ENCODE measurements at regions not wholly inside any gene's neighbourhood (a gene's known extent, or its start where the extent isn't known, plus 50 kb on each side); places are given as distances from the start of the nearest gene placed in this dataset.
"Not testable (repeated sequence)": the region's sequence is repeated elsewhere in the genome, so short reads cannot be mapped to it uniquely, and the experiment has no call there.

GRCh38 chr1:80566123-80566522, 1234.6 kb upstream of the ADGRL2 start:
- TF ChIP-seq POLR2A (IDR thresholded peaks at IDR 0.05) (no peak), CTCF (IDR thresholded peaks at IDR 0.05) (no peak), POLR2AphosphoS5 (IDR thresholded peaks at IDR 0.05) (no peak)
- 100% methylated on average over 1 of the region's 1 CpG for whole genome bisulfite sequencing
- Histone ChIP-seq H3K4me1 (replicated peaks) (no peaks in the 10 kb centered on the region), H3K27ac (no peak overlapping the region), H3K27me3 (replicated peaks; ENCODE audit: insufficient read depth) (no peaks in the 10 kb centered on the region), H3K36me3 (no peaks in the 10 kb centered on the region), H3K4me3 (no peak overlapping the region), H3K9me3 (no peaks in the 10 kb centered on the region)
- no peak for DNase-seq (ENCODE audit: low spot score)
- intact Hi-C loops (cut with DNase I): no loop called here

- DNase-seq (ENCODE audit: low spot score): no peak
- Histone ChIP-seq H3K9me3 (no peaks in the 10 kb centered on the region), H3K36me3 (no peaks in the 10 kb centered on the region), H3K27me3 (replicated peaks; ENCODE audit: insufficient read depth) (no peaks in the 10 kb centered on the region), H3K4me3 (no peak overlapping the region), H3K27ac (no peak overlapping the region), H3K4me1 (replicated peaks) (no peaks in the 10 kb centered on the region)
- 60% methylated on average over 1 of the region's 1 CpG for WGBS
- TF ChIP-seq CTCF (IDR thresholded peaks at IDR 0.05) (no peak), POLR2AphosphoS5 (IDR thresholded peaks at IDR 0.05) (no peak), POLR2A (IDR thresholded peaks at IDR 0.05) (no peak)
- intact Hi-C loops (cut with DNase I): no loop called here
Observed at GRCh38 chr1:80565406-80565805, 1235.3 kb upstream of the ADGRL2 start.

GRCh38 chr1:80542231-80542630, 1258.5 kb upstream of the ADGRL2 start:
- intact Hi-C loops (cut with DNase I): no loop called here

DNA sequence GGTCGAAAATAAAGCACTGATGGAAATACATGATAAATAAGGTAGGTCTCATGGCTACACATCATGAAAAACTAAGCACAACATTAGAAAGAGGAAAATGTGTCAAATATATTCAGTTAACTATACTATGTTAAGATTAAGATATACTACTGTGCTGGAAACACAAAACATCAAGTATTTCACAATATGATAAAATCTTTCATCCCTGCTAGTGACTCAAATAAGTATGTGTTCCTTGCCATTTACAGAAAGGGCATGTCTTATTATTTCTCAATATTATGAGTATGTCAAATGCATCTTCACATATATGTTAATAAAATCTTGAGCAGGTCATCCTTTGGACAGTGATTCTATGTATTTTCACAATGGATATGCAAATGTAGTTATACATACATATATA, 1260.1 kb upstream of the ADGRL2 start:
- no peaks in the 10 kb centered on the region for H3K36me3 ChIP-seq
- no peak for DNase-seq (ENCODE audit: low spot score)
- TF ChIP-seq POLR2AphosphoS5 (IDR thresholded peaks at IDR 0.05) (no peak), POLR2A (IDR thresholded peaks at IDR 0.05) (no peak), CTCF (IDR thresholded peaks at IDR 0.05) (no peak)
- H3K4me1 ChIP-seq (replicated peaks): no peaks in the 10 kb centered on the region
- no peaks in the 10 kb centered on the region for H3K9me3 ChIP-seq
- intact Hi-C loops (cut with DNase I): no loop called here
- no peaks in the 10 kb centered on the region for H3K27me3 ChIP-seq (replicated peaks; ENCODE audit: insufficient read depth)
- WGBS: 72% methylated on average over 1 of the region's 1 CpG
- no peak overlapping the region for H3K27ac ChIP-seq
- H3K4me3 ChIP-seq: no peak overlapping the region

More at GRCh38 chr1:80542231-80542630, 1258.5 kb upstream of the ADGRL2 start:
- 67% methylated on average over 1 of the region's 1 CpG for WGBS
- no peaks in the 10 kb centered on the region for H3K9me3 ChIP-seq
- H3K27ac ChIP-seq: no peak overlapping the region
- no peaks in the 10 kb centered on the region for H3K36me3 ChIP-seq
- H3K4me1 ChIP-seq (replicated peaks): no peaks in the 10 kb centered on the region
- no peak overlapping the region for H3K4me3 ChIP-seq
- DNase-seq (ENCODE audit: low spot score): no peak
- no peaks in the 10 kb centered on the region for H3K27me3 ChIP-seq (replicated peaks; ENCODE audit: insufficient read depth)
- TF ChIP-seq POLR2A (IDR thresholded peaks at IDR 0.05) (no peak), CTCF (IDR thresholded peaks at IDR 0.05) (no peak)

GRCh38 chr1:80540149-80540548, 1260.6 kb upstream of the ADGRL2 start:
- Histone ChIP-seq H3K27me3 (replicated peaks; ENCODE audit: insufficient read depth) (no peaks in the 10 kb centered on the region), H3K27ac (no peak overlapping the region), H3K4me1 (replicated peaks) (no peaks in the 10 kb centered on the region), H3K4me3 (no peak overlapping the region), H3K9me3 (no peaks in the 10 kb centered on the region), H3K36me3 (no peaks in the 10 kb centered on the region)
- TF ChIP-seq POLR2AphosphoS5 (IDR thresholded peaks at IDR 0.05): no peak
- no peak for TF ChIP-seq POLR2A (IDR thresholded peaks at IDR 0.05)
- TF ChIP-seq CTCF (IDR thresholded peaks at IDR 0.05): no peak
- intact Hi-C loops (cut with DNase I): no loop called here
- WGBS: 97% methylated on average over 1 of the region's 1 CpG
- DNase-seq (ENCODE audit: low spot score): no peak

DNA sequence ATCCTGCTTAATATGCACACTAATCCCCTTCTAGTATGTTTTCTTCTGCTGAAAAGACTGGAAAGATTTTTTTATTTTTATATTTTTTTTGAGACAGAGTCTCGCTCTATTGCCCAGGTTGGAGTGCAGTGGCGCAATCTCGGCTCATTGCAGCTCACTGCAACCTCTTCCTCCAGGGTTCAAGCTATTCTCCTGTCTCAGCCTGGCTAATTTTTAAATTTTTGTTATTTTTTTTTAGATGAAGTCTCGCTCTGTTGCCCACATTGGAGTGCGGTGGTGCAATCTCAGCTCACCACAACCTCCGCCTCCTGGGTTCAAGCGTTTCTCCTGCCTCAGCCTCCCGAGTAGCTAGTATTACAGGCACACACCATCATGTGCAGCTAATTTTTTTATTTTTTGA, 1261.4 kb upstream of the ADGRL2 start:
- DNase-seq (ENCODE audit: low spot score); intact Hi-C loops (cut with DNase I); H3K9me3 ChIP-seq; H3K4me1 ChIP-seq (replicated peaks); H3K27ac ChIP-seq; H3K27me3 ChIP-seq (replicated peaks; ENCODE audit: insufficient read depth); H3K4me3 ChIP-seq; H3K36me3 ChIP-seq: not testable (repeated sequence)
- WGBS: 94% methylated on average over 8 of the region's 8 CpGs

Data from prostate gland (tissue), 2 donors.